ENCODE measurements at regions not wholly inside any gene's neighbourhood (a gene's known extent, or its start where the extent isn't known, plus 50 kb on each side); places are given as distances from the start of the nearest gene placed in this dataset.

DNA sequence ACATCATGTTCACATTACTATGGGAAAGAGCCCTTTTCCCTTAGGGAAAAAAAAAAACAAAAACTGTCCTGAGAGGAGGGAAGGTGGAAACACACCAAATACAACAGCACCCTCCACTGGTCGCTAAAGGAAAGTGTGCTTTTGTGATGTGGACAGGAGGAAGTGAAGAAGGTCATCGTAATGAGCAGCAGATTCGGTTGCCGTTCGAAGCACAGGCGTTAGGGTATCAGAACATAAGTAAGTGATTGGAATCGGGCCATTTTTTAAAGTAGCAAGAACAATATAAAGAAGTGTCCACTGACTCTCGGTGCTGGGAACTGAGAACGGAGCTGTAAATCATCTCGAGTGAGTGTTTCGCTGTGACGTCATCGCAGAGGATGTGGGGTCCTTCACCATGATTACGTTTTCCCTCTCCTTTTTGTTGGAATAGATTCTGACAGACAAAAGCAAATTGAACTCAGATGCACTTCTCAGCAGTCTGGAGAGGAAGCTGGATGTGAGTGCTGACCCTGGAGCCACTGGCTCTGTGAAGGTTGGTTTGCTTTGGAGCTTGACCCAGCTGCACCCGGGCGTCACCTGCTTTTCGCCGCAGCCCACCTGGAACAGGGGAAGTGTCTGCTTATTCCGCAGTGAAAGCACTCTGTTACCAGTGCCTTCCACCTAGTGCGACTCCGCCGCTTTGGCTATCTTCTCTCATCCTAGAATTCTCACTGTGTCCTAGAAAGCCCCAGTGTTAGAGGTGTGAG lies 203.6 kb upstream of the GMDS start:
- TF ChIP-seq CTCF (IDR thresholded peaks at IDR 0.05; ENCODE audit: poor library complexity) (peak; percentile 83), EZH2 (IDR thresholded peaks at IDR 0.05; ENCODE audit: borderline replicate concordance) (no peak)

Data from hepatocyte (in vitro differentiated cells).